HG02981 (cell line): ENCODE measurements at regions not wholly inside any gene's neighbourhood (a gene's known extent, or its start where the extent isn't known, plus 50 kb on each side); places are given as distances from the start of the nearest gene placed in this dataset.
"Not testable (repeated sequence)": the region's sequence is repeated elsewhere in the genome, so short reads cannot be mapped to it uniquely, and the experiment has no call there.

ENCODE experiments used
- ATAC-seq: cut with Tn5 transposase; IDR thresholded peaks from one replicate; pipeline ENCODE4 v1.9.1; 2021; ENCODE audit warnings: mild to moderate bottlenecking, moderate library complexity; ENCODE audit not compliant: unreplicated experiment

DNA sequence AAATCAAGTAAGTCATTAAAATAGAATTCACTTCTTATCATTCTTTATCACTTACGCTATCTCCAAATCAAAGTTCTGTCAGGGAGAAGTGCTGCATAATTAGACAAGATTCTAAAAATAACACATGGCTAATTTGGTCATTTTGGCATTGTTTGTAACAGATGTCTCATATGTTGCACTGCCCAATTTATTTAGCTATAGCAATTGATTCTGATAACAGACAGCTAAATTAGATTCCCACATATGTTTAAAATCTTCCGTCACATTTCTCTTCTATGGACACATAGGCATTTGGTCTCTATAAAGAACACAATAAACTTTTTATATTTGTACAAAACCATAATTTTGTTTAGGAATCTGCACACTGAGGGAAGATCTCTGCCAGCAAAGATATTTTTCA, 644.5 kb upstream of the VRK2 start:
- ATAC-seq: no peak

DNA sequence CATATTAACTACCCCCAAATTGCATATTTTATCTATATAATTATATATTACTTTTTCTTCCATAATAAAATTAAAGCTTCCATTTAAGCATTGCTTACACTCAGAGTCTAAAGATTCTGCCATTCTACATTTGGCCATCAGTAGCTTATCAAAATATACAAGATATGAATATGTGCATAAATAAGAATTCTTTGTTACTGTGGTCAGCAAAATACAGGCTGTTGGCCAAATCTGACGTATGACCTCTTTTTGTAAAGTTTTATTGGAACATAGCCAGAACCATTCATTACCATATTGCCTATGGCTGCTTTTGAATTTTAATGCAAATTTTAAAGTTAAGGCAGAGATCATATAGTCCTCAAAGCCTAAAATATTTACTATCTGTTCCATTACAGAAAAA, 643.9 kb upstream of the VRK2 start:
- no peak for ATAC-seq

DNA sequence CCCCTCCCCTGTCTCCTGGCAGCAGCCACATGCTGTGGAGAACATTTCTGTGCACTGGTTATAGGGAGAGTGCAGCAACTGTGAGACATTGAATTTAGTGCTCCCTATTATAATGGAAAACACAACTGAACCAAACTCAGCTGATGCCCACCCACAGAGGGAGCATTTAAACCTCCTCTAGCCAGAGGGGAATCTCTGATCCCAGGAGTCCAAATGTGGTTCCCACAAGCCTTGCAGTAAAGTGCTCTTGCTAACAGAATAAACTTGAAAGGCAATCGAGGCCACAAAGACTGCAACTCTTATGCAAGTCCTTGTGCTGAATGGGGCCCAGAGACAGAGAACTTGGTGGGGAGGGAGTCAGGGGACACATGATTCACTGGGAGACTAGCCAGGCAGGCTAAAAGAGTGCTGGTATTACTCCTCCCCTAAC, 638.8 kb upstream of the VRK2 start:
- ATAC-seq: no peak

DNA sequence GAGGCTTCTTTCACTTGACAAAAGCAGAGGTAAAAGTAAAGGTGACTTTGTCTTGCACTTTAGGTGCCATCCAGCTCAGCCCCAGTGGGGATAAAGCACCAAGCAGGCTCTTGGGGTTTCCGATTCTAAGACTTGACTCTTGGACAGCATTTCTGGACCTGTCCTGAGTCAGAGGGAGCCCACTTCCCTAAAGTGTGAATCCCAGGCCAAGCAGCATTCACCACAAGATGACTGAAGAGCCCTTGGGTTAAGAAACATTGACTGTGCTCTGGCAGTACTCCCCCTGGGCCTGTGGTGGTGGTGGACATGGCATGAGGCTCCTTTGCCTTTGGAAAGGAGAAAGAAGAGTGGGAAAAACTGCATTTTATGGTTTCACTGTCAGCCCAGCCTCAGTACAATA, 638.0 kb upstream of the VRK2 start:
- no peak for ATAC-seq

DNA sequence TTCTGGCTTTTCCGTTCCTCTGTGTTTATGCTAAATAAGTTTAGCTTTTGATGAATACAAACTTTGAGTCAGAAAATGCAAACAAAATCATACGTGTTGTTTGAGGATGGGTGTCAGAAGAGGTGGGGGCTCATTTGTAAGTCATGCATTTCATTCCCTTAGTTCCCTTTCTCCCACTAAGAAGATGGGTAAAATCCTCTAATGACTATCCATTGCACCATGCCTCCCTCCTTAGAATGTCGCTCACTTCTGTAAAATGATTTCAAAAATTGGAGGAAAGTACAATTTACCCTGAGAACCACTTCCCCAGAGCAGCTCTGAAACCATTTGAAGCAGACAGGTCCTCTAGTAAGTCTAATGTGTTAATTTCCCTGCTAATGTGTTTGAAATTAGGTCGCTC, 629.6 kb upstream of the VRK2 start:
- ATAC-seq: no peak

DNA sequence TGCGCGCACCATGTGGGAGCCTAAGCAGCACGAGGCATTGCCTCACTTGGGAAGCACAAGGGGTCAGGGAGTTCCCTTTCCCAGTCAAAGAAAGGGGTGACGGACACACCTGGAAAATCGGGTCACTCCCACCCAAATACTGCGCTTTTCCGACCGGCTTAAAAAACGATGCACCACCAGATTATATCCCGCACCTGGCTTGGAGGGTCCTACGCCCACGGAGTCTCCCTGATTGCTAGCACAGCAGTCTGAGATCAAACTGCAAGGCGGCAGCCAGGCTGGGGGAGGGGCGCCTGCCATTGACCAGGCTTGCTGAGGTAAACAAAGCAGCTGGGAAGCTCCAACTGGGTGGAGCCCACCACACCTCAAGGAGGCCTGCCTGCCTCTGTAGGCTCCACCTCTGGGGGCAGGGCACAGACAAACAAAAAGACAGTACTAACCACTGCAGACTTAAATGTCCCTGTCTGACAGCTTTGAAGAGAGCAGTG, 627.7 kb upstream of the VRK2 start:
- ATAC-seq: not testable (repeated sequence)

DNA sequence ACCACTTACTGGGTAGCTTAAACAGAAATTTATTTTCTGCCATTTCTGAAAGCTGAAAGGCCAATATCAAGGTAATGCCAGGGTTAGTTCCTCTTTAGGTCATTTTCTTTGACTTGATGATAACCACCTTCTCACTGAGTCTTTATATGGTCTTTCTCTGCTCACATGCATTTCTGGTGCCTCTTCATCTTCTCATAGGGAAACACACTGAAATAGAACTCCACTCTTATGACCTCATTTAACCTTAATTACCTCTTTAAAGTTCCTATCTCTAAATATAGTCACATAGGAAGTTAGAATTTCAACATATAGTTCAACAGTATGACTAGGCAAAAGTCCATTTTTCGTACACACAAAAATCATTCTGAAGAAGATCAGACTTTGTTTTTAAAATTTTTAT, 616.8 kb upstream of the VRK2 start:
- ATAC-seq: no peak

DNA sequence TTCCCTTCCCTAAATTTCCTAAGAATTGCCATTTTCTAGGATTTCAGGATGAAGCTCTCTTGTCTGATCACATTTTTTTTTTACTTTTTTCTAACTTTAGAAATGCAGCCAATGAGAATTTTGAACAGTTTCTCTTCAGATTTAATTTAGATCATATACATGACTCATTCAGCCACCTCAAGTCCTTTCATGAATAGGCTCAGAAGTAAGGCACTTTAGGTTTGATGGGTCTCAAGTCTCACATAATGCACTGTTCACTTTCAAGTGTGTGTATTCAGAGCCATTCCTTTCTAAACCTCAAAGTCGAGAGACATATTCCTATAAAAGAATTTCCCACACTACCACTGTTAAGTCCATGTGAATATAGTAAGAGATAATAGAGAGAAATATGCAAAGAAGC, 614.1 kb upstream of the VRK2 start:
- ATAC-seq: no peak

GRCh38 chr2:57434441-57434840, 612.2 kb upstream of the VRK2 start:
- no peak for ATAC-seq

DNA sequence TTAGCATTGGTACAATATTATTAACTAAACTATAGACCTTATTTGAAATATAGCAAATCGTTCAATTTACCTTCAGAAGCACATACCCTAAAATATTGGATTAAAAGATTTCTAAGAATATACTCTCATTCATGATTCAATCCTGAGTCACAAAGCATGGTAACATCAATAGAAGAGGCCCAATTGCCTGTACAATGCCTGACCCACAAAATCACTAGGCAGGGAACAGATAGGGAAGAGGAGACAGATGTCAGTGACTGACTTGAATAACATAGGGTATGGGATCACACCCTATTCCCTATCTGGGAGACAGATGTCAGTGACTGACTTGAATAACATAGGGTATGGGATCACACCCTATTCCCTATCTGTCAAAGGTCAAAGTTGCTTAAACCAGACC, 611.6 kb upstream of the VRK2 start:
- no peak for ATAC-seq

GRCh38 chr2:57437077-57437476, 609.5 kb upstream of the VRK2 start:
- ATAC-seq: no peak

DNA sequence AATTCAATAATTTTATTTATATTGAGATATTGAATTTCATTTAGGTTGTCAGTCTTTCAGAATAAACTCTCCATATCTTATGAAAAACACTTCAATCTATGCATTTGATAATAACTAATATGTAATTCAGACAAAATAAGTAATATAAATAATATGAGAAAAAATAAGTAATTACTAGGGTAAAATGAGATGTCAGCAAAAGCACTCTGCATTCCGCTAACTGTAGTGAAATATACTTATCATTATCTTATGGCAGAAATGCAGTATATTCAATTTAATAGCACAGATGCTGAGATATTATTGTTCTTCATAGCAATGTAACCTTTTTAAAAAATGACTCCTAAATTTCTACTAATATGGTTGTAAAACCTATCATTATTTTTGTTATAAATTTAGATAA, 606.2 kb upstream of the VRK2 start:
- no peak for ATAC-seq

DNA sequence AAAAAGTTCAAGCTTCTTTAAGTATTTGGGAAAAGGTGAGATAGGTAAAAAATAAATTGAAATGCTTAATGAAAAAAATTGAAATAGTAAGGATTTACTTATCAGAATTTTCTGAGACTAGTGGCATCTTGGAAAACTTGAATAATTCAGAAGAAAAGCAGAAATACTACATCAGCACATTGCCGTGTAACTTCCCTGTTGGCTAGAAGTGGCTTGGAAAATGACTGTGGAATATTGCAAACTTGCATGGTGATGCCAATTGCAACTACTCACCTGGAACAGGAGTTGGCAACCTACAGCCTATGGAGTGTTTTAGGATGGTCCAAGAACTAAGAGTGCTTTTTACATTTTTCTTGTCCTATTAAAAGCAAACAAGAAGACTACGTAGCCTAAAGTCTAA, 603.5 kb upstream of the VRK2 start:
- ATAC-seq: no peak

DNA sequence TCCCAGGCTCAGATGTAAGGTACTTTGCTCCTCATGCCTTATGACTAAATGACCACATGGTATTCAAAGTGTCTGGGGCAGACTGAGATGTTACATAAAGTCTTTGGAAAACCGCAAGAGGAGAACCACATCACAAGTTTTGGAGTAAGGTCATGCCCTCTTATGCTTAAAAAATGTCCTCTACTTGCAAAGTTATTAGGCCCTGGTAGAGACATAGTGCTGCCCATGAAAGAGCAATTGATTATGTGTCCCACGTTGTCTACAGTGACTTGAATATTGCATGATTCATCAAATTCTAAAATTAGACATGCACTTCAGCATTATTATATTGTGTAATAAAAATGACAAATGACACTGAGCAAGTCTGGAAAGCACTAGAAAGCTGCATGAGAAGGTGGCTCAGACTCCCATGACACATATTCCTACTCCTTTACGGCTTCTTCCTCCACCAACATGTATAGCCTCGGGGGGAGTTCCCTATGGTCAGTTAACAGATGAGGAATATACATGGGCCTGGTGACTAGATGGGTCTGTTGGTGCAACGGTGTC, 602.6 kb upstream of the VRK2 start:
- no peak for ATAC-seq

GRCh38 chr2:57444752-57445430, 601.7 kb upstream of the VRK2 start:
- no peak for ATAC-seq

DNA sequence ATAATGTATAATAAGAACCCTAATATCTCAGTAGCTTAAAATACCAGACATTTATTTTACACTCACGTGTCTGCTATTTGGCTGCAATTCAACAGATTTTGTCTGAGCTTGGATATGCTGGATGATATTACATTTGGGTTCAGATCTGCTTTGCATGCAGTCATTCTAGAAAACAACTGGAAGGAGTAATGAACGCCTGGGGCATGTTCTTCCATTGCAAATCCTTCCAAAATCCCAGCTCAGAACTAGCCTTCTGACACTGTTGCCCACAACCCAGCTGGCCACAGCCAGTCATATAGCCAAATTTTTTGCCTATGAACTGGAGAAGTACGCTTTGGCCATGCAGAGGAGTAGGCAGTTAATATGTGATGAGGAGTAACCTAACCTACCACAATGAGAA, 597.8 kb upstream of the VRK2 start:
- no peak for ATAC-seq

- peak; percentile 90 for ATAC-seq
Observed at GRCh38 chr2:57450170-57450569, 596.4 kb upstream of the VRK2 start.

GRCh38 chr2:57452634-57453033, 594.0 kb upstream of the VRK2 start:
- ATAC-seq: no peak

- no peak for ATAC-seq
Observed at GRCh38 chr2:57453945-57454344, 592.7 kb upstream of the VRK2 start.

DNA sequence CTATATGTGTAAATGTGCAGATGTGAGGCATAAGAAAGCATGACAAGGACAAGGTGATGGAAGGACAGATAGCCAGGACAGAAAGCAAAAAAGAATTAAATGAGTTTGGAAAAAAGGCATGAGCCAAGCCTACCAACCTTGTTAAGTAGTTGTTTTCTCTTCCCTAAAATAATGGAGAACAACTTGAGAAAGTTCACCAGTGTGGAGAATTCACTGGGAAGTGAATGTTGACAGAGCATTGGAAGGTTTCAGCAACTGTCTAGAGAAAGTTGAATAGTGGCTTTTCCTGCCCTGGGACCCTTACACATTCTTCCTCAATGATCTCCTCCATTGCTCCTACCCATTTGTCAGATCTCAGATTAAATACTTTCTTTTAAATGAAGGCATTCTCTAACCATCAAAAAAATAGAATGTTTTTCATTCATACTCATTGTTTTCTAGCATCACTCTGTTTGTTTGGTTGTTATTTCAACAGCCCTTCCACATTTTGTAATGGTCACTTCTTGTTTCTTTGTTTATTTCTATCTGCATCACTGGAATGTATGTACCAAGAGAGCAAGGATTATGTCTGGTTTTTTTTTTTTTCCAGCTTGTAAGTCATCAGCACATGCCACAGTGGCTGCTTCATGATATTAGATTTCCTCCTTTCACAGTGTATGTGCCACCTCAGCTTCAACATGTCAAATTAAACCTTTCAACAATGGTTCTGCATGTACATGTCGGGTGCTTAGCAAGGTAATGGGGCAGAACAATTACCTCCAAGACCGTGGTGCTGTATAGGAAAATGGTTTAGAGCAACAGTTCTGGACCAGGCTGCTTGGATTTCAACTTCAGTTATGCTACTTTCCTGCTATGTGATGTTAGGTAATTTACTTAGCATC, 586.0 kb upstream of the VRK2 start:
- ATAC-seq: no peak

GRCh38 chr2:57461624-57462023, 585.0 kb upstream of the VRK2 start:
- ATAC-seq: no peak

GRCh38 chr2:57465067-57465466, 581.5 kb upstream of the VRK2 start:
- ATAC-seq: no peak
